AG04450 (cell line): ENCODE measurements at regions not wholly inside any gene's neighbourhood (a gene's known extent, or its start where the extent isn't known, plus 50 kb on each side); places are given as distances from the start of the nearest gene placed in this dataset.

Source experiments
- CTCF ChIA-PET: fragments of 300-600, 350-600 bp; formaldehyde crosslinking; extraction: SDS; loops from one replicate; lab custom pipeline; 2022; ENCODE audit warnings: antibody characterized with exemption, inconsistent platforms; lab: Charles Lee
- POLR2A ChIA-PET: fragments of 350-600 bp; formaldehyde crosslinking; extraction: SDS; loops from one replicate; lab custom pipeline; 2021; ENCODE audit warnings: antibody characterized with exemption, inconsistent platforms; lab: Yijun Ruan, JAX
- DNase-seq: peaks from one replicate; pipeline ENCODE4 v3.0.0-alpha.2; 2011; ENCODE audit warnings: low read depth, low spot score
- H3K27ac ChIP-seq: one replicate; pipeline ENCODE4 v1.5.1; 2012; ENCODE audit warnings: low read depth, low read length, control low read depth
- H3K27me3 ChIP-seq: one replicate; pipeline ENCODE4 v1.6.0; 2012; ENCODE audit warnings: low read length; ENCODE audit not compliant: control insufficient read depth, insufficient read depth
- H3K4me3 ChIP-seq: 2 replicates; pipeline ENCODE4 v1.5.1; 2011; ENCODE audit warnings: mild to moderate bottlenecking, low read depth, low read length, control low read depth
- H3K9me3 ChIP-seq: 2 replicates; pipeline ENCODE4 v1.5.1; 2012; ENCODE audit warnings: low read length; ENCODE audit not compliant: control insufficient read depth, insufficient read depth
- TF ChIP-seq, protein P1 (sequence below): IDR thresholded peaks from 2 replicates; pipeline ENCODE4 v1.5.1; 2011; ENCODE audit warnings: low read depth, low read length, control low read depth, inconsistent platforms

DNA sequence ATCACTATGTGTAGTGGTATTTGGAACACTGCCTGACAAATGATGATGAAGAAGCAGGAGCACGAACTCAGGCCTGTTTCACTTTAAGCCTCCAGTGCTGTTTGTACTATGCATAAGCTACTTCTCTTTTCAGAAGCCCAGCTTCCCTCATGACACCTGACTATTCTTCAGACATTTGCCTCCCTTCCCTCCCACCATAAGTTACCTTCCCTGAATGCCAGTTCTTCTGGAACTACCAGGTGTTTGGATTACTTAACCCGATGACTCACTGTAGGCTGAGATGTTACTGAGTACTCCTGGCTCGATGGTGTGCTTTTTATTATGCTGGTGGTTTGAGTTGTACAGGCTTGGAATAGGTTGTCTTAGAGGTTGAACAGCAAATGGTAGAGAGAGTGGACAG, 180.0 kb downstream of the SPATA31D1 start:
- no peaks in the 10 kb centered on the region for H3K27me3 ChIP-seq
- ChIA-PET CTCF (no interaction called here), POLR2A (no interaction called here)
- H3K9me3 ChIP-seq, result no peaks in the 10 kb centered on the region
- DNase-seq, result no peak
- H3K27ac ChIP-seq, result no peak overlapping the region
- TF ChIP-seq, protein P1, sequence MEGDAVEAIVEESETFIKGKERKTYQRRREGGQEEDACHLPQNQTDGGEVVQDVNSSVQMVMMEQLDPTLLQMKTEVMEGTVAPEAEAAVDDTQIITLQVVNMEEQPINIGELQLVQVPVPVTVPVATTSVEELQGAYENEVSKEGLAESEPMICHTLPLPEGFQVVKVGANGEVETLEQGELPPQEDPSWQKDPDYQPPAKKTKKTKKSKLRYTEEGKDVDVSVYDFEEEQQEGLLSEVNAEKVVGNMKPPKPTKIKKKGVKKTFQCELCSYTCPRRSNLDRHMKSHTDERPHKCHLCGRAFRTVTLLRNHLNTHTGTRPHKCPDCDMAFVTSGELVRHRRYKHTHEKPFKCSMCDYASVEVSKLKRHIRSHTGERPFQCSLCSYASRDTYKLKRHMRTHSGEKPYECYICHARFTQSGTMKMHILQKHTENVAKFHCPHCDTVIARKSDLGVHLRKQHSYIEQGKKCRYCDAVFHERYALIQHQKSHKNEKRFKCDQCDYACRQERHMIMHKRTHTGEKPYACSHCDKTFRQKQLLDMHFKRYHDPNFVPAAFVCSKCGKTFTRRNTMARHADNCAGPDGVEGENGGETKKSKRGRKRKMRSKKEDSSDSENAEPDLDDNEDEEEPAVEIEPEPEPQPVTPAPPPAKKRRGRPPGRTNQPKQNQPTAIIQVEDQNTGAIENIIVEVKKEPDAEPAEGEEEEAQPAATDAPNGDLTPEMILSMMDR, result no peak
- no peak overlapping the region for H3K4me3 ChIP-seq

DNA sequence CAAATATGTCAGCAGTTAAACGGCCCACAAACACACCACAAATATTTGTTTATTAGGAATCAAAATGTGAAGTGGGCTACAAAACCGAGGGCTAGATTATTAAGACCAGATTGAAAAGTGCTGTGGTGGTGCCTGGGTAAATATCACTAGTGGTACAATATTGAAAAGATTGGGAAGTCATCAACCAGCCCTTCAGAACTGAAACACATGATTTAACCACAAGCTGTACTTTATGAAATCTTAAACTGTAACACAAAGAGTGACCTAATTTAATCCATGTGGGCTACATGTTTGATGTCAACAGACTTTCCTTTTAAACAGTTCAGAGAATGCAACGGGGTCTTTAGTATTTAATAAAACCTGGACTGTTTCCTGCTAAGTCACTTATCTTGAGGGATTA, 182.3 kb downstream of the SPATA31D1 start:
- Histone ChIP-seq H3K4me3 (no peak overlapping the region), H3K27me3 (no peaks in the 10 kb centered on the region), H3K9me3 (no peaks in the 10 kb centered on the region), H3K27ac (no peak overlapping the region)
- ChIA-PET POLR2A (no interaction called here), CTCF (no interaction called here)
- no peak for DNase-seq
- TF ChIP-seq, protein P1, result no peak

DNA sequence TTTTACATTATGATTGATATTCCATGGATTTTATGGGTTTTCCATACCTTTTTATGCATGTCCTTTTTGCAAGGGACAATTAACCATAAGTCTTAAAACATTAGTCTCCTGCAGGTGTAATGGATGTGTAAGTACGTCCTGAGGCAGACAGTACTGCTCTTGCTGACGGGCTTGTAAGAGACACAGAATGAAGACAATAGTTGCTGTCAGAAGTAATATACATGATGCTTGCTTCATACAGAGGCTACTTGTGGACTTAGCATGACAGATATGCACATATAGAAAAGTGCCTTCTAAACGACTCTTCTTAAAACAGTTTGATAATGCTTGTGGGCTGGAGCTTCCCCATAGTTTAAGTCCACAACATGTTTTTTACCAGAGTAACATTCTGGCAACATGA, 182.7 kb downstream of the SPATA31D1 start:
- H3K27ac ChIP-seq, result no peak overlapping the region
- ChIA-PET POLR2A (no interaction called here), CTCF (no interaction called here)
- no peak overlapping the region for H3K4me3 ChIP-seq
- DNase-seq, result no peak
- TF ChIP-seq, protein P1, result no peak
- H3K9me3 ChIP-seq, result no peaks in the 10 kb centered on the region
- H3K27me3 ChIP-seq, result no peaks in the 10 kb centered on the region

DNA sequence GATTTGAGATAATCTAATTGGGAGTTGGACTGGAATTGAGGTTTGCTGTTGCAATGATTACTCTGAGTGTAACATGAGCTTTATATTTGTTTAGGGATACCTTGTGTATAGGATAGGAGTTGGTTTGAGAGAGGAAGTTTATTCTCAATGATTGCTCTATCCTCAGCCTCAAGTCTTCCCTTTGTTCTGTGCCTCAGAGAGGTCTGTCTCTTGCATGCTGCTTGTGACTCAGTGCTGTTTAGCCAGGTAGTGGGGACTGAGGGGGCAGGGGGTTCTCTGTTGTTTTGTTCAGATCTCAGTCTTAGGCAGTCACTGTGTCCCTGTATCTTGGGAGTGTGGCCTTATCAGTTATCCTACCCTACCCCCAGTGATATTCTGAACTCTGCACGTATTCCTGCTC, 192.1 kb downstream of the SPATA31D1 start:
- no peaks in the 10 kb centered on the region for H3K27me3 ChIP-seq
- no peak overlapping the region for H3K27ac ChIP-seq
- H3K9me3 ChIP-seq, result no peaks in the 10 kb centered on the region
- DNase-seq, result no peak
- ChIA-PET CTCF (no interaction called here), POLR2A (no interaction called here)
- TF ChIP-seq, protein P1, result no peak
- no peak overlapping the region for H3K4me3 ChIP-seq

DNA sequence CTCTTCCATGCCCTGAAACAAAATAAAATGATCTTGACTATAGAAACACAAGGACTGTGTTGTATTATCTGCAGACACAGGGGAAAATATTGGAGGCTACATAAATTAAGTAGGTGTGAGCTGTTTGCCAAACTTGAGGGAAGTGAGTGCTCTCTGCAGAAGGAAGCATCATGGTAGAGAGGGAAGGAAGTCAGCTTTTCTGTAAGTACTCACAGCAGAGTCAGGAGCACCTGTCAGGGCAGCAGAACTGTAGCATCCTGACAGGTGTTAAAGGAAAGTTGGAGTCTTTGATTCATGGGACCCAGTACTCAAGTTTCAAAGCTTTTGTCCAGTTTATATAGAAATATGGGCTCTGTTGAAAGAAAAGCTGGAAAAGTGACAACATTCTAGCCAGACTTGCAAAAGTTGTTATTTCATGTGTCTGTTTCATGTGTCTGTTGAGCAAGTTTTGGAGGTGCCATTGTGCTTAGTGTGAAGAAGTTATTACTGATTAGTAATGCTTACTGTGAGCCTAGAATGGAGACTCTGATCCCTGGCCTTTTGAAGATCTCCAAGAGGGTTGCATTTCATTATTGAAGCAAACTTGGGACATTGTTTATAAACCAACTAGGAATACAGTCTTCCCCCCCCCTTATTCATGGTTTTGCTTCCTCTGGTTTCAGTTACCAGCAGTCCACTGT, 194.7 kb downstream of the SPATA31D1 start:
- POLR2A ChIA-PET, result no interaction called here
- no peak overlapping the region for H3K27ac ChIP-seq
- H3K9me3 ChIP-seq, result no peaks in the 10 kb centered on the region
- CTCF ChIA-PET, result no interaction called here
- DNase-seq, result no peak
- TF ChIP-seq, protein P1, result no peak
- no peak overlapping the region for H3K4me3 ChIP-seq
- H3K27me3 ChIP-seq, result no peaks in the 10 kb centered on the region
